Mammary epithelial cell (primary cell): ENCODE measurements at regions not wholly inside any gene's neighbourhood (a gene's known extent, or its start where the extent isn't known, plus 50 kb on each side); places are given as distances from the start of the nearest gene placed in this dataset.

Experiments used
- EZH2 ChIP-seq: IDR thresholded peaks from 2 replicates; pipeline ENCODE4 v1.6.1; 2012; ENCODE audit warnings: low read length, inconsistent platforms, borderline replicate concordance
- TF ChIP-seq, protein P1 (sequence below), 2 donors: IDR thresholded peaks in 1 of 2; conservative IDR thresholded peaks in 1 of 2; 2 replicates each; pipeline ENCODE4 v1.5.1; 2011 to 2012; ENCODE audit warnings: inconsistent platforms in 2 of 2, low read length in 2 of 2, mild to moderate bottlenecking in 2 of 2, control low read depth in 1 of 2, low read depth in 1 of 2; ENCODE audit not compliant: insufficient read depth in 1 of 2; ENCODE audit errors: extremely low read depth in 1 of 2

GRCh38 chr4:56226579-56226978, 160.7 kb downstream of the AASDH start:
- TF ChIP-seq, protein P1, sequence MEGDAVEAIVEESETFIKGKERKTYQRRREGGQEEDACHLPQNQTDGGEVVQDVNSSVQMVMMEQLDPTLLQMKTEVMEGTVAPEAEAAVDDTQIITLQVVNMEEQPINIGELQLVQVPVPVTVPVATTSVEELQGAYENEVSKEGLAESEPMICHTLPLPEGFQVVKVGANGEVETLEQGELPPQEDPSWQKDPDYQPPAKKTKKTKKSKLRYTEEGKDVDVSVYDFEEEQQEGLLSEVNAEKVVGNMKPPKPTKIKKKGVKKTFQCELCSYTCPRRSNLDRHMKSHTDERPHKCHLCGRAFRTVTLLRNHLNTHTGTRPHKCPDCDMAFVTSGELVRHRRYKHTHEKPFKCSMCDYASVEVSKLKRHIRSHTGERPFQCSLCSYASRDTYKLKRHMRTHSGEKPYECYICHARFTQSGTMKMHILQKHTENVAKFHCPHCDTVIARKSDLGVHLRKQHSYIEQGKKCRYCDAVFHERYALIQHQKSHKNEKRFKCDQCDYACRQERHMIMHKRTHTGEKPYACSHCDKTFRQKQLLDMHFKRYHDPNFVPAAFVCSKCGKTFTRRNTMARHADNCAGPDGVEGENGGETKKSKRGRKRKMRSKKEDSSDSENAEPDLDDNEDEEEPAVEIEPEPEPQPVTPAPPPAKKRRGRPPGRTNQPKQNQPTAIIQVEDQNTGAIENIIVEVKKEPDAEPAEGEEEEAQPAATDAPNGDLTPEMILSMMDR (conservative IDR thresholded peaks at IDR 0.05 in 1 of 2, IDR thresholded peaks at IDR 0.05 in 1 of 2; ENCODE audit: extremely low read depth in 1 of 2, insufficient read depth in 1 of 2, low read depth in 1 of 2, low read length in 2 of 2), result no peak
- no peak for TF ChIP-seq EZH2
